ENCODE measurements at regions not wholly inside any gene's neighbourhood (a gene's known extent, or its start where the extent isn't known, plus 50 kb on each side); places are given as distances from the start of the nearest gene placed in this dataset.

DNA sequence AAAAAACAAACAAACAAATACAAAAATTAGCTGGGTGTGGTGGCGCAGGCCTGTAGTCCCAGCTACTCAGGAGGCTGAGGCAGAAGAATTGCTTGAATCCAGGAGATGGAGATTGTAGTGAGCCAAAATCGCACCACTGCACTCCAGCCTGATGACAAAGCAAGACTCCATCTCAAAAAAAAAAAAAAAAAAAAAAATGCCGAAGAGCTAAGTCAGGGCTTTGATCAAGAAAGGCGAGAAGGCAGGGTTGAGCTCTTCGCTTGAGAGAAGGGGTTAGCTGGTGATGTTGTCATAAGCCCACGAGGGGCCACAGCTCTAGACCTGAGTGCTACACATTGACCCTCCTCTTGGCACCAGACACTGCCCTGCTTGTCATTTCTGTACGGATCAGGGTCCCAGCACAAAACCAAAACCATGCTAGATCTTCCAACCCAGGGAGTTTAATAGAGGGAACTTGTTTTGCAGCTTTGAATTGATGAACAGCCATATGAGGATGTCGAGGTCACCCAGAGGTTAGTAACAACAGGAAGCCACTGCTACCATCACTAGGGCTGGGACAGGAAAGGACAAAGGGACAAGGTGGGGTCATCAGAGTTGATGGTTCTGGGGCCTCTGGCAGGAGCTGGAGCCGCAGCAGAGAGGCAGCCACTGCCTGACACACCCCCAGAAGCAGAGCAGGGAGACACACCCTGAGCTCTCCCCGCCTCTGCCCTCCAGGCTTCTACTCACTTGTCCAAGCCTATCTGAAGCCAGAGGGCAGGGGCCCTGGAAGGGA lies 122.7 kb downstream of the SNX5 start:
- intact Hi-C loops (cut with DNase I; ENCODE audit: low total_unique reads): loop anchor here (10.0 kb wide), 1 partner anchor 1039 kb away; no protein-coding TSS in a partner anchor
- H3K27ac ChIP-seq: no peak overlapping the region

GRCh38 chr20:17844549-17845298 lies 123.9 kb downstream of the SNX5 start:
- TF ChIP-seq POLR2A (IDR thresholded peaks at IDR 0.05): no peak
- Histone ChIP-seq H3K27ac (peak overlapping the region in 1 of 2 donors; percentile 76), H3K4me3 (no peak overlapping the region), H3K27me3 (no peaks in the 10 kb centered on the region), H3K36me3 (no peaks in the 10 kb centered on the region), H3K4me1 (peaks cover 5 to 6% of the 10 kb centered on the region in 2 donors), H3K9me3 (no peaks in the 10 kb centered on the region)
- no peak for DNase-seq (ENCODE audit: low spot score in 2 of 2)
- intact Hi-C loops (cut with DNase I; ENCODE audit: low total_unique reads): loop anchor here (10.0 kb wide), 1 partner anchor 1040 kb away; no protein-coding TSS in a partner anchor

More for the DNA sequence above, 122.7 kb downstream of the SNX5 start:
- H3K36me3 ChIP-seq: no peaks in the 10 kb centered on the region
- no peak overlapping the region for H3K4me3 ChIP-seq
- H3K4me1 ChIP-seq: peaks cover 5 to 6% of the 10 kb centered on the region in 2 donors
- no peak for DNase-seq (ENCODE audit: low spot score in 2 of 2)
- H3K27me3 ChIP-seq: no peaks in the 10 kb centered on the region
- no peak for TF ChIP-seq CTCF (IDR thresholded peaks at IDR 0.05)
- TF ChIP-seq POLR2A (IDR thresholded peaks at IDR 0.05): no peak
- TF ChIP-seq POLR2AphosphoS5 (IDR thresholded peaks at IDR 0.05): no peak
- no peaks in the 10 kb centered on the region for H3K9me3 ChIP-seq

- Histone ChIP-seq H3K4me1 (peaks cover 5 to 6% of the 10 kb centered on the region in 2 donors), H3K27me3 (no peaks in the 10 kb centered on the region), H3K4me3 (no peak overlapping the region), H3K36me3 (no peaks in the 10 kb centered on the region), H3K27ac (peak overlapping the region; percentile 76 to 89), H3K9me3 (no peaks in the 10 kb centered on the region)
- no peak for DNase-seq (ENCODE audit: low spot score in 2 of 2)
- intact Hi-C loops (cut with DNase I; ENCODE audit: low total_unique reads): loop anchor here (10.0 kb wide), 1 partner anchor 1041 kb away; no protein-coding TSS in a partner anchor
- TF ChIP-seq POLR2AphosphoS5 (IDR thresholded peaks at IDR 0.05) (no peak), CTCF (IDR thresholded peaks at IDR 0.05) (no peak), POLR2A (IDR thresholded peaks at IDR 0.05) (no peak)
Measured at GRCh38 chr20:17844133-17844429, 124.5 kb downstream of the SNX5 start.

DNA sequence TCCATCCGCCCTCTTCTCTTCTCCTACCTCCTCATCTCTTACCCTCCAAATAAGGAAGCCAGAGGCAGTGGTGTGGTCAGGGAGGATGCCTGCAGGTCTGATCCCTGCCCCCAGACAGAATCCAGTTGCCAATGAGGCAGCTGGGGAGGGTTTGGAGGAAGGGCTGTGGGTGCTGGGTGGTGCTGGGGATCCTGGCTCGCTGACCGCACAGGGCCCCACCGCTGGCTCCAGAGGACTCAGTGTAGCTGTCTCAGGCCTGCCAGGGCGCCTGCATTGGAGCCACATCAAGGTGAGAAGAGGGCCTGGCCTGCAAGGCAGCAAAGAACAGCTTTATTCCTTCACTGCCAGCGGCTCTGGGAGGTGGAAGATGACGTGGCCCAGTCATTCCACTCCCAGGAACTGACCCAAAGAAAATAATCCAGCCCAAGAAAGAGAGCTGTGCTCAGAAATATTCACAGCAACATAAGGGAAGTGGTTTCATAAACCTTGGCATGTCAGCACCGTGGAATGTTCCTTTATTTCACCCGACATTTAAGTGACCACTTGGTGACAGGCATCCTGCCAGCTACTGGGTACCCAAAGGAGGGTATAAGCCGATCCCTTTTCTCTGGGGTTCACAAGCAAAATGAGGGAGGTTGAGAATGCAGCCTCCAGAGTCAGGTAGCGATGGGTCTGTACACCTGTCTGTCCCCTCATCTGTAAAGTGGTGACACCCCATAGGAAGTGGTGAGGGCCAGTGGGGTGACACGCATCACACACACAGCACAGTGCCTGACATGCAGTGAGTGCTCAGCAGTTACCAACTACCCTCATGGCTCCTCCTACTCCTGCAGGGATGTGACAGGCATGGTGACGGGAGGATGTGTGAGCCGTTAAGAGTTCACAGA lies 125.1 kb downstream of the SNX5 start:
- peak overlapping the region; percentile 76 to 89 for H3K27ac ChIP-seq
- H3K4me1 ChIP-seq: peaks cover 5 to 6% of the 10 kb centered on the region in 2 donors
- peak in 1 of 2 donors; percentile 76 for DNase-seq (ENCODE audit: low spot score in 2 of 2)
- no peaks in the 10 kb centered on the region for H3K27me3 ChIP-seq
- no peaks in the 10 kb centered on the region for H3K9me3 ChIP-seq
- H3K36me3 ChIP-seq: no peaks in the 10 kb centered on the region
- TF ChIP-seq POLR2A (IDR thresholded peaks at IDR 0.05) (no peak), POLR2AphosphoS5 (IDR thresholded peaks at IDR 0.05) (no peak), CTCF (IDR thresholded peaks at IDR 0.05) (no peak)
- no peak overlapping the region for H3K4me3 ChIP-seq
- intact Hi-C loops (cut with DNase I; ENCODE audit: low total_unique reads): loop anchor here (10.0 kb wide), 1 partner anchor 1041 kb away; no protein-coding TSS in a partner anchor

- intact Hi-C loops (cut with DNase I; ENCODE audit: low total_unique reads): loop anchor here (10.0 kb wide), 1 partner anchor 1043 kb away; no protein-coding TSS in a partner anchor
- DNase-seq (ENCODE audit: low spot score in 2 of 2): no peak
- Histone ChIP-seq H3K27ac (peak overlapping the region; percentile 76 to 89), H3K36me3 (no peaks in the 10 kb centered on the region), H3K4me3 (no peak overlapping the region), H3K9me3 (no peaks in the 10 kb centered on the region), H3K4me1 (peaks cover 5 to 6% of the 10 kb centered on the region in 2 donors), H3K27me3 (no peaks in the 10 kb centered on the region)
- TF ChIP-seq POLR2AphosphoS5 (IDR thresholded peaks at IDR 0.05) (peak in 2 of 3 donors; percentile 15 to 25), POLR2A (IDR thresholded peaks at IDR 0.05) (no peak)
Measured at GRCh38 chr20:17841751-17842215, 126.8 kb downstream of the SNX5 start.

Measured in breast epithelium (tissue), 4 donors.